Activated CD4-positive, alpha-beta T cell treated with anti-CD3 and anti-CD28 coated beads, Interleukin-10, Interleukin-2, amounts not matched to agents 100 ng/mL and 50 ng/mL, durations not matched to agents 16 hours and 8 hours (primary cell): ENCODE measurements at regions not wholly inside any gene's neighbourhood (a gene's known extent, or its start where the extent isn't known, plus 50 kb on each side); places are given as distances from the start of the nearest gene placed in this dataset.
"Not testable (repeated sequence)": the region's sequence is repeated elsewhere in the genome, so short reads cannot be mapped to it uniquely, and the experiment has no call there.

Source experiments
- DNase-seq: peaks from one replicate; pipeline ENCODE4 v3.0.0-alpha.2; 2020

GRCh38 chr12:69030321-69030720 is 97.3 kb upstream of the CPM start:
- no peak for DNase-seq

- DNase-seq = no peak
Measured at GRCh38 chr12:69036533-69036932, 103.6 kb upstream of the CPM start.

GRCh38 chr12:69036999-69037398 is 104.0 kb upstream of the CPM start:
- no peak for DNase-seq

GRCh38 chr12:69039911-69040310 is 106.9 kb upstream of the CPM start:
- no peak for DNase-seq

- DNase-seq = no peak
Measured at GRCh38 chr12:69042557-69042956, 109.6 kb upstream of the CPM start.

GRCh38 chr12:69042970-69043369 is 110.0 kb upstream of the CPM start:
- no peak for DNase-seq

- no peak for DNase-seq
Measured at GRCh38 chr12:69044887-69045286, 111.9 kb upstream of the CPM start.

- DNase-seq = no peak
Measured at GRCh38 chr12:69045430-69045829, 112.5 kb upstream of the CPM start.

GRCh38 chr12:69046363-69046762 is 113.4 kb upstream of the CPM start:
- no peak for DNase-seq

- no peak for DNase-seq
Measured at GRCh38 chr12:69046920-69047319, 113.9 kb upstream of the CPM start.

- no peak for DNase-seq
Measured at GRCh38 chr12:69047990-69048389, 115.0 kb upstream of the CPM start.

GRCh38 chr12:69049855-69050254 is 116.9 kb upstream of the CPM start:
- not testable (repeated sequence) for DNase-seq

GRCh38 chr12:69052613-69053408 is 119.8 kb upstream of the CPM start:
- peak; percentile 86 for DNase-seq

- DNase-seq = no peak
Measured at GRCh38 chr12:69054343-69055056, 121.5 kb upstream of the CPM start.

- DNase-seq = no peak
Measured at GRCh38 chr12:69055280-69055679, 122.3 kb upstream of the CPM start.

- DNase-seq = no peak
Measured at GRCh38 chr12:69055706-69056105, 122.7 kb upstream of the CPM start.

- DNase-seq = no peak
Measured at GRCh38 chr12:69056743-69057515, 124.0 kb upstream of the CPM start.

GRCh38 chr12:69057742-69058141 is 124.8 kb upstream of the CPM start:
- DNase-seq = no peak

- DNase-seq = peak; percentile 83
Measured at GRCh38 chr12:69059465-69060457, 126.8 kb upstream of the CPM start.

GRCh38 chr12:69061574-69061973 is 128.6 kb upstream of the CPM start:
- DNase-seq = no peak

- no peak for DNase-seq
Measured at GRCh38 chr12:69062621-69063237, 129.8 kb upstream of the CPM start.
